ENCODE measurements at regions not wholly inside any gene's neighbourhood (a gene's known extent, or its start where the extent isn't known, plus 50 kb on each side); places are given as distances from the start of the nearest gene placed in this dataset.

DNA sequence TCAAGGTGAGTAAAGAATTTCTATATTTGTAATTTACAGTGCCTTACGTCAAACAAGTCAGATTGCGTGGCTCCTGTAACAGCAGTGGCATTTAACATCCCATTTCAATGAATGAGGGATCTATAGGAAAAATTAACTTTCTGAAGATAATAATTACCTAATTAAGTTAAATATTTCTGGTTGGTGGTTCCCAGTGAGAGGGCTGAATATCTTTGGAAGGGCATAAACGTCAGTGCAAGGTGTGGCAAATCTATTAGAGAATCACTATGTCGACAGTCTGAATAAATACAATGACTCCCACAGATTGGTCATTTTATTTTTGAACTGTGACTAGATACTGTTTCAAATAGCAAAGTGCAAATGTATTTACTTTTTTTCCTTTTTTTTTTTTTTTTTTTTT is 80.0 kb downstream of the S1PR1 start:
- no peak for DNase-seq (ENCODE audit: low read depth in 2 of 2)

DNA sequence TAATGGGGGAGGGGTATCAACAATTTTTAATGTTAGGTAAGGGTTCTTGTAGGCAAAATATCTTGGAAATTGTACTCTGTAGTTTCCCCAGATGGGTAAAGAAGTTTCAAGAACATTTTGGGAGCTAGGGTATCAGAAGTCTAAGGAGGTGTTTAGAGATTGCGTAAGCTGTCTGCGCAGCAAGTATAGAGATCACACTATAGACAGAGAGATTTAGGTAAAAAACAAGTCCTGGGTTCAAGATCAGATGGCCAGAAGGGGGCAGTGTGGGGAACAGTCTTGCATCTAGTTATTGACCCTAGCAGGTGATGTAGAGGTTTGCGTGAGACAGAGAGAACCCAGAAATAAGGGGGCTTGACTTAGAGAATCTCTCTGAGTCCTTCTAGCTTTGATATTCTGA is 80.8 kb downstream of the S1PR1 start:
- no peak for DNase-seq (ENCODE audit: low read depth in 2 of 2)

DNA sequence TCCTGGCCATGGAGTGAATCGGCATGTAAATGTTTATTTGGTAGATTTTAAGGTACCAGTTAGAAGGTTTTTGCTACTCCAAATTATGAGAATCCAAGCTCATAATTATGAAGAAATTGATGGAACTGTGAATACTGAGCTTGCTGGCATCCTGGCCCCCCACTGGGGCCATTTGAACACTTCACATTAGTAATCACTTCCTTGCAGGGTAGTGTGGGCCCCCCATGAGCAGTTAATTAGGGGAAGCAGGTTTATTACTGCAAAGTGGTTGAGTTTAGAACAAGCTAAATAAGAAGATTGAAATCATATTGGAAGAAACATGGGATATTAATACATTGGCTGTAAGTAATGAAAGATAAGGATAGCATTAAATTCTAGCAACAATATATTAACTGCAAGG is 86.7 kb downstream of the S1PR1 start:
- DNase-seq (ENCODE audit: low read depth in 2 of 2): no peak

DNA sequence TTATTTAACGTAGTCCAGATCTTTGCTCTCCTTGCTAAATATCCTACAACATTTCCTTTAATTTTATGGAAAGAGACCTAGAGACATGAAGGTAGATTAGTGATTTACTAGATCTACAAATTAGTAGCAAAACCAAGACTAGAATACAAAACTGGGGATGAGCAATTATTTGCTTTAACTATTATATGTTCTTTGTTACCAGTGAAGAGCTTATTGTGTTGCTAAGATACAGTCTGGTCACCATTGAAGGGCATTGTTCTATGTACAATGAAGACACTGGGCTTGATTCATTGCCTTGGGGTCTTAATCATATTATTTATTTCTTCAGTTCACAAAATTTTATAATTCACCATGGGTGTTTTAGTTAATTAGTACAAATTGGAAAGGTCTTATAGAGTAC is 88.3 kb downstream of the S1PR1 start:
- DNase-seq (ENCODE audit: low read depth in 2 of 2): no peak

DNA sequence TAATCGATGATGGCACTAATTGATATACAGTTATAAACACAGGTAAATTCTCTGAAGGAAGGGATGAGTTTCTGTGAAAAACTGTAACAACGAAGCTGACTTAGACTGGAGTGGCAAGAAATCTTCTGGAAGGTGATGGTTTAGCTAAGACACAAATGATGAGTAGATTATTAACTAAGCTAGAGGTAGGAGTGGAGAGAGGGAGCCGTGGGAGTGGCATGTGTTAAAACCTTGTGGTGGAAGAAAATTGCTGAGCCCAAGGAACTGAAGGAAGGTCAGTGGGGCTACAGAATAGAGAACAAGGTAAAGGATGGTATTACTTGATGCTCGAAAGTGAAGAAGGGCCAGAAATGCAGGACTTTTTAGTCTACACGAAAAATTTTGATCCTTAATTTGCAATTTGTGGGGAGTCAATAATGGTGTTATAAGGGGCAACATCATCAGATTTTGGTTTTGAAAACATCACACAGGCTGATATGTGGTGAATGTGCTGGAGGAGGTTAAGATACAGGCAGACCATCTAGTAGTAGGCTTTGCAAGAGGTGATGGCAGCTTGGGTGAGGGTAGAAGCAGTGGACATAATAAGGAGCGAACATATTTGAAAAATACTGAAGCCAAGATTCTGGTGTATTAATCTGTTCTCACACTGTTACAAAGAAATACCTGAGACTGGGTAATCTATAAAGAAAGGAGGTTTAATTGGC is 93.8 kb downstream of the S1PR1 start:
- DNase-seq (ENCODE audit: low read depth in 2 of 2): no peak

DNA sequence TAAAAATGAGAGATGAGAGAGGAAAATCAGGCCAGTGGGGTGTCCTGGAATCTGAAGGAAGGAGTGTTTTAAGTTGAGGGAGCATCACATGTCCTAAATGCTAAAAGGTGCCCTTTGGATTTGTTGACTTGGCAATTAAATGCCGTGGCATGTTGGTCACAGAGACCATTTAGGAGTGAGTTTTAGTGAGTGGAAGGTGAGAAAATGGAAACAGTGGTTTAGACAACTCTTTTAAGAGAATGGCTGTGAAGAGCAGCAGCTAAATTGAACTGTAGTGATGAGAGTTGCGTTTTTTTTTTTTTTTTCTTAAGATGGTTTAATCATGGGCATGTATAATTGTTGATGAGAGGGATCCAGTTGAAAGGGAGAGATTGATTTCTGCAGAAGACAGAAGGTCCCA is 95.0 kb downstream of the S1PR1 start:
- DNase-seq (ENCODE audit: low read depth in 2 of 2): no peak

DNA sequence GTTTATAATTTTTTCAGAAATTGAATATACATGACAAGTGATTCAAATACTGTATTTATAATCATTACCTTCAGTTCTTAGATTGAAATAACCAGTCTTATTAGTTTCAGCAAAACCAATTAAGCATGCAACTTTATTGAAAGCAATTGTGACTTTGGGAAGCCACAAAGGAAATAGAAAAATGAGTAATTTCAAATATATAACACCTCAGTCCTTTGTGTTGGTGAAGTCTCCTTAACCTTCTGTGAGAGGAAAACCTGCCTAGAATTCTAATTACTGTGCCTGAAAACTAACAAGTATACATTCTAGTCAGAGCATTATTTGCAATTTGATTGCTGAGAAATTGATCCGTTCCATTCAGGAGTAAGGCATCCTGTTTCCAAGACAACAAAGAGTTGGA is 95.8 kb downstream of the S1PR1 start:
- DNase-seq (ENCODE audit: low read depth in 2 of 2): no peak

DNA sequence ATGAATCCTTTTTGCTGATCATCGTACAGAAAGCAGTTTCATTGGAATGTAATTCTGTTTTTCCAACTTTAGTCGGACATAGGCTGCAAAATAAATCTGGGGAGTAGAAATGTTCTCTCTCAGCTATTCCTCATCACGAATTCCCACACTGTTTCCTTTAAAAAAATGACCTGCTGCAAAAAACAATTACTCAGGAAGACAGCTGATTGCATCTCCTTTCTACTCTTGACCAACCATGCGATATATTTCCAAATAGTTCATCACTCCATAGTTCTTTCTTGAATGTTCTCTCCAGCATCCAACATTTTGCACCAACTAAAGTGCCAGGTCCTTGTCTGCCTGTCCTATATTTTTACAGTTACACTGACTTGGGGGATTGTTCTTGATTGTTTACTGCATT is 96.4 kb downstream of the S1PR1 start:
- no peak for DNase-seq (ENCODE audit: low read depth in 2 of 2)

DNA sequence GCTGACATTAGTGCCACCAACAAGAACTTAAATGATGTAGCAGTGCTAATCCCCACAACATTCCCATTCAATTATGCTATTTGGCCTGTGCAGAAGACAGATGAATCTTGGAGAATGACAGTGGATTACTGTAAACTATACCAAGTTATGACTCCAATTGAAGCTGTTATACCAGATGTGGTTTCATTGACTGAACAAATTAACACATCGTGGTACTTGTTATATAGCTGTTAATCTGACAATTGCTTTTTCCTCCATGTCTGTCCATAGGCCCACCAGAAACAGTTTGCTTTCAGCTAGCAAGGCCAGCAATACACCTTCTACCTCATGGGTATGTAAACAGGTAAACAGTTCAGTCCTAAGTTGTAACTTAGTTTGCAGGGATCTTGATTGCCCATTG is 101.1 kb downstream of the S1PR1 start:
- DNase-seq (ENCODE audit: low read depth in 2 of 2): no peak

DNA sequence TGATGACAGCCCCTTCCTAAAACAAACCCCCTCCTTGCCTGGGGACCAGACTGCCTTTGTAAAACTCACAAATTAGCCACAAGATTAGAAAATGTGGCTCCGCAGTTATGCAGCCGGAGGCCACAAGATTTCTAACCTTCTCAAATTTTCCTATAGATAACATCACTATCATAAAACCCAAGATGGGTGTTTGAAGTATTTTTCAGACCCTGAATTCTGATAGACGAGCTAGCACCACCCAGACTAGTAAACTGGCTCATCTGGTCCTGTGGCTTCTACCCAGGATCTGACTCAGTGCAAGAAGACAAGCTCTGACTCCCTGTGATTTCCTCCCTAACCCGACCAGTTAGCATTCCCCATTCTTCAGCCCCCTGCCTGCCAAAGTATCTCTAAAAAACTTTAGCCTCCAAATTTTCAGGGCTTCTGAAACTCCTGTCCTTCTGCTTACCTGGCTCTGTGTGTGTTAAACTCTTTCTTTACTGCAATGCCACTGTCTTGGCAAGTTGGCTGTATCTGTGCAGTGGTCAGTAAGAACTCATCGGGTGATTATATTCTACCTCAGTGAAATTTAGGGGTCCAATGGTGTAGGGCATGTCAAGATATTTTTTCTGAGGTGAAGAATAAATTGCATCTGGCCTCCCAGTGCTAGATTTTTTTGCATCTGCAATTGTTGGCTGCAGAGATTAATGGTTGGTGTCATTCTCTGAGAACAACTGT is 102.1 kb downstream of the S1PR1 start:
- no peak for DNase-seq (ENCODE audit: low read depth in 2 of 2)

DNA sequence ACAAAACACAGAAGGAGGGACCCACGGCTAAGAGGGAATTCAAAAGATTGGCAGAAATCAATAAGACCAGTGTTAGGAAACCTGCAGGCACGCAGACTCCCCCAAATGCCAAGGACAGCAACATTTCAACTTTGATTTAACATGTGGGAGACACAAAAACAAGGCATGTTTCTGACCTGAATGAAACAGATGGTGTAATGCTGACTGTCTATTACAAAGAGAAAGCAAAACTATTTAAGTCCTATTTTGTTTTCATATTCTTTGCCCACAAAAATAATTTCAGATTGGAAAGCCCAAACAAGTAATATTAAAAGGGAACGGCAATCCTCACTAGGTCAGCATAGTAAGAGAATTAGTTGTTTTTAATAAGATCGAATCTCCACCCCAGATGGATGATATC is 107.9 kb downstream of the S1PR1 start:
- no peak for DNase-seq (ENCODE audit: low read depth in 2 of 2)

DNA sequence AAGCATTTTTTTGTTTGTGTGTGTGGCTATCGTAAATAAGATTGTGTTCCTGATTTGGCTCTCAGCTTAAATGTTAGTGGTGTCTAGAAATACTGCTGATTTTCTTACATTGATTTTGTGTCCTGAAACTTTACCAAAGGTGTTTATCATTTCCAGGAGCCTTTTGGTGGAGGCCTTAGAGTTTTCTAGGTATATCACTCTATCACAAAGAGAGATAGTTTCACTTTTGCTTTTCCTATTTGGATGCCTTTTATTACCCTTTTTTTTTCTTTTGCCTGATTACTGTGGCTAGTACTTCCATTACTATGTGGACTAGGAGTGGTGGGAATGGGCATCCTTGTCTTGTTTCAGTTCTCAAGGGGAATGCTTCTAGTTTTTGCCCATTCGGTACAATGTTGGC is 109.6 kb downstream of the S1PR1 start:
- no peak for DNase-seq (ENCODE audit: low read depth in 2 of 2)

DNA sequence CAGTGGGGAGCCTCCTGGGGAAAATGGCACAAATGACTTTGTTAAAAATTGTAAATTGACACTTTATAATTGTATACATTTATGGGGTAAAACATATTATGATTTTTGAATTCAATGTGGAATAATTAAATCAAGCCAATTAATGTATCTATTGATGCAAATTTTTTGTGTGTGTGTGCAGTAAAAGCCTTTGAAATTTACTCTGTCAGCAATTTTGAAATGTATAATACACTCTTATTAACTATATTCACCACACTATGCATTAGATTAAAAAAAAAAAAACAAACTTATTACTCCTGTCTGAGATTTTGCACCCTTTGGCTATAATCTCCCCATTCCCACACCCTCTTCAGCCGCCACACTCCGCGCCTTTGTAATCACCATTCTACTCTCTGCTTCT is 119.2 kb downstream of the S1PR1 start:
- no peak for DNase-seq (ENCODE audit: low read depth in 2 of 2)

DNA sequence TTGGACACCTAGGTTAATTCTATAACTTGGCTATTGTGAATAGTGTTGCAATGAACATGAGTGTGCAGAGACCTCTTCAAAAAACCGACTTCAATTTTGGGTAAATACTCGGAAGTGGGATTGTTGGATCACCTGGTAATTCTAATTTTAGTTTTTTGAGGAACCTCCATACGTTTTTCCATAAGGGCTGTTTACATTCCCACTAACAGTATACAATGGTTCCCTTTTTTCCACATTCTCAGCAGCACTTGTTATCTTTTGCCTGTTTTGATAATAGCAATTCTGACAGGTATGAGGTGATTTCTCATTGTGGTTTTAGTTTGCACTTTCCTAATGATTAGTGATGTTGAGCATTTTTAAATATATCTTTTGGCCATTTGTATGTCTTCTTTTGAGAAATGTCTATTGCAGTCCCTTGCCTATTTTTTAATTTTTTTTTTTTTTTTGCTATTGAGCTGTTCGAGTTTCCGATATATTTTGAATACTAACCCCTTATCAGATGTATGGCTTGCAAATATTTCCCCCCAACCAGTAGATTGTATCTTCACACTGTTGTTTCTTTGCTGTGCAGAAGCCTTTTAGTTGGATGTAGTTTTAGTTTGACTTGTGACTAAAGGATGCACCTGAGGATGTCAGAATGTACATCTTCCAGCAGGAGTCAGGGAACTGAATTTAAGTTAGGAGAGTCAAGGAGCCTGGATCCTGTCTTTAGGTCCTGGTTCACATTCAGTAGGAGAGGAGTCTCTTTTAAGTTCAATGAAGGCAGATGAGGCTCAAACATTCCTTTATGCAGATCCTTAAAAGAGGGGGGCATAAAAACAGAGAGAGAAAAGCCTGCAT is 120.0 kb downstream of the S1PR1 start:
- no peak for DNase-seq (ENCODE audit: low read depth in 2 of 2)

DNA sequence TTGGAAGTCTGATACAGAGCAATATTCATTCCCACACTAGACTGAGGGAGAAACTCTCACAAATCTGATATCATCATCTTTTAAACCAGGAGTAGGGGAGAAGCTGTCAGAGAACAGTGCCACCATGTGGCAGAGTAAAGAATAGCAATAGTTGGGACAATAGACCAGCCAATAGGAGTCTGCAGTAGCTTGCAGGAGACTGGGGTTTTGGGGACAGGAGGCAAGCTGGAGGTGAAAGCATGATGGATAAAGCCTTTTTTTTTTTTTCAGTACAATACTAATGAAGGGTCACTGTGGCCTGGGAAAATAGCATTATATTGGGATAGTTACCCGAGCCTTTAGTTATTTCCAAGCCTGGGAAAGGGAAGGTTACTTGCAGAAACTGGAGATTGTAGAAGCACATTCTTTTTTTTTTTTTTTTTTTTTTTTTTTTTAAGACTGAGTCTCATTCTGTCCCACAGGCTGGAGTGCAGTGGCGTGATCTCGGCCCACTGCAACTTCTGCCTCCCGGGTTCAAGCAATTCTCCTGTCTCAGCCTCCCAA is 120.7 kb downstream of the S1PR1 start:
- peak; percentile 28 to 65 for DNase-seq (ENCODE audit: low read depth in 2 of 2)

DNA sequence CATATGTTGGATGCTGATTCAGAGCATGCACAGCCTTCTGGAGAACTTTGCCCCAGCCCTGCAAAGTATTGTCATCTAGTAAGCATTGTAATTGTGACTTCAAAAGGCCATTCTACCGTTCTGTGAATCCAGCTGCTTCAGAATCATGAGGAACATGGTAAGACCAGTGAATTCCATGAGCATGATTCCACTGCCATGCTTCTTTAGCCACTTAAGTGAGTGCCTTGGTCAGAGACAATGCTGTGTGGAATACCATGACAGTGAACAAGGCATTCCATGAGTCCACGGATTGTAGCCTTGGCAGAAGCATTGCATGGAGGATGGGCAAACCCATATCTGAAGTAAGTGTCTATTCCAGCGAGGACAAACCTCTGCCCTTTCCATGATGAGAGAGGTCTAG is 123.7 kb downstream of the S1PR1 start:
- DNase-seq (ENCODE audit: low read depth in 2 of 2): no peak

DNA sequence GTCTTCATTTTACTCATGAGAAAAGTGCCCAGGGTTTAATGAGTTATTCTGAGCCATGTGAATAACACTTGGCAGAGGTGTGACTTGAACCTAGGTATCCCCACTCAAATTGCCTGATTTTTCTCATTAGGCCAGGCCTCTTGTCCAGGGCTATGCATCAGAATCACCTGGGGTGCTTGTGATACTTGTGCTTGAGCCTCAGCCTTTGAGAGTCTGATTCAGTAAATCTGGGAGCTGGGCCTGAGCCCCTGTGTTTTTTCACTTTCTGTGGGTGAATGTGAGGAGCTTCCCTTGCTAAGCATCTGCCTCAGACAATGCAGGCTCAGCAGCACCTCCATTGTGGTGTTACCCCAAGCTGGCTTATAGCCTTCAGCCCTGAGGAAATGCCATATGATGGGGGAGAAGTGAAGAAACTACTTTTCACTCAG is 127.1 kb downstream of the S1PR1 start:
- DNase-seq (ENCODE audit: low read depth in 2 of 2): no peak

DNA sequence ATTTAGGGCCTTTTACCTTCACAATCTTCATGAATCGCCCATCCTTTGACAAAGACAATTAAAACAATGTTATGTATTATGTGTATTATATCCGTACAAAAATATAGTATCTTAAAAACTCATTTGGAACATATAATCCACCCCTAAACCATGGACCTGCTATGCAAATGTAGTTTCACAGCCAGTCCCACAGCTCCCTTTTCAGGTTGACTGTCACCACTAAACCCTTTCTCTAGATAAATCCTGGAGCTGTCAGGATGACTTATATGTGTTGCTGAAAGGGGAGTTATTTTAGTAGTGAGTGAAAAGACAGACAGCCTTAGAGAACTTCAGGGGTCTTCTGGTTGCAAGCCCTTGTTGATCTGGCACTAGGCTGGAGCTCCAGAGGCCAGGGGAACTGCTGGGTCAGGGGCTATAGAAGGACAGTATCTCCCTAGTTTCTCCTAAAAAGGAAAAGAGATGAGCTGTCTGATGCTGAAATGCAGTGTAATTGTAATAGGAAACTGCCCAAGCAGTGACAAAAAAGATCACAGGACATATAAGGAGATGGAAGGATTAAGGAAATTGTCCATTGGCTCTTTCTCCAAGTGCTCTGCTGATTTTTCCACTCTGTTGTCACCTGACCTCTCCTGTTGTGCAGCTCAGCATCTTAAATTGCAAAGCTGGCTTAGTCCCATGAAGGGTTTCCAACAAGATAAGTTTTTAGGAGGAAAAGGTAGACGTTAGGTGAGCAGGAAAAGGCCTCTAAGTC is 127.7 kb downstream of the S1PR1 start:
- DNase-seq (ENCODE audit: low read depth in 2 of 2): no peak

DNA sequence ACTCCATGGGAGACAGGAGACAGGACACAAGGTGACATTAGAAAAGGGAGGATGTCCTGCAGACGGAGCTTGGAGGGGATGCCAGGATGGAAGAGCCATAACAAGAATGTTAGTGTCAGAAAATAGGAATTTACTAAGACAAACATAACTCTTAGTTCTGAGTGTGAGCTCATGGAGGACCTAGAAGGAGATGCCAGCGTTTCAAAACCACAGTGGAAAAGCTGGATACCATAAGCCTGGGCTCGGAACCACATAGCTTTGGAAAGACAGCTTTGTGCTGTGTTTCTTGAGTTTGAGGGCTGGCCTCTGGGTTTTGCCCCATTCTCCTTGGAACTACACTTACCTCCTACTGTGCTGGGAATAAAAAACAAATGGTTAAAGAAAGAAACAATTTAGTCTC is 128.4 kb downstream of the S1PR1 start:
- no peak for DNase-seq (ENCODE audit: low read depth in 2 of 2)

DNA sequence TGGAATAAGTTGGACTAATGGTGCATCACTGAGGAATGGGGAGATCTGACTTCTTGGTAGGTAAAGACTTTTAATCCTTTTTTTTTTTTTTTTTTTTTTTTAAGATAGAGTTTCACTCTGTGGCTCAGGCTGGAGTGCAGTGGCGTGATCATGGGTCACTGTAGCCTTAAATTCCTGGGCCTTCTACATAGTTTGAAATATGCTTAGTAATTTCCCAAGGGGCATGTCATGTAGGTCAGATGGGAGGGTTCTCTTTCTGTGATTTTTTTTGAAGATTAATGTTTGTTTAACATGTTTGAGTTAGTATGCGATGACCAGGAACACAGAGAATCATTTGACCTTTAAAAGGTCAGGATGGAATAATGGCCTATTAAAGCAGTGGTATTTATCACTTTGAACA is 129.1 kb downstream of the S1PR1 start:
- DNase-seq (ENCODE audit: low read depth in 2 of 2): no peak

DNA sequence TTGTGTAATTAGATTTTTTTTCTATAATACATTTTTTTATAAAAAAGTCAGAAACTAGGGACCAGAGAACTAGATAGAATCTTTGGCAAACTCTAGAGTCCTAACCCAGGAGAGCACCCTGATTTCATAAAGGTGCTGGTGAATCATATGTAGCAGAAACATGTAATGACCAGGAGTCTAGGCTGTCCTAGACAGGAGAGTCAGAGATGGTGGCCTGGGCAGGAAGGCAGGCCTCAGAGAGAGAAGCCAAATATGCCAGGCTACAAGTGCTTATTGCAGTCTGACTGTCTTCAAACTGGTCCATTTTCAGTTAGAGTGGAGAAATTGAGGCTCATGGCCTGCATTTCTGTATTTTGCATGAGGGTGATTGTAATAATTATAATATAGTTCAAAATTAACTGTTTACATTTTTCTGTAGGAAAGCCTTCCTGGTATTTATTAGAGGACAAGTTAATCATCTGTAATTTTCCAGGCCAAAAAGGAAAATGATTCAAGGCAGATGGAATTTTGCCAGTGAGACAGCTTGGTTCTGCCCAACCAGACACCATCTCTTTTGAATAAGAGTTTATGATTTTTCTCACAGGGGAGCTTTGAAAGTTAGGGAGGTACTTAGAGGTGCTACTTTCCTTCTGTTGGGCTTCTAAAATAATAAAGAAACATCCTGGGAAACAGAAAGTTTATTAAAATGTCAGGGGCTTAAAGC is 129.8 kb downstream of the S1PR1 start:
- DNase-seq (ENCODE audit: low read depth in 2 of 2): no peak
